Stimulated activated CD8-positive, alpha-beta memory T cell treated with anti-CD3 and anti-CD28 coated beads, Interleukin-12 subunit alpha, Interleukin-12 subunit beta, amount 100 ng/mL, for 1 hour (primary cell): ENCODE measurements at regions not wholly inside any gene's neighbourhood (a gene's known extent, or its start where the extent isn't known, plus 50 kb on each side); places are given as distances from the start of the nearest gene placed in this dataset.
"Not testable (repeated sequence)": the region's sequence is repeated elsewhere in the genome, so short reads cannot be mapped to it uniquely, and the experiment has no call there.

ENCODE experiments used
- DNase-seq: peaks from one replicate; pipeline ENCODE4 v3.0.0-alpha.2; 2020; ENCODE audit warnings: low read depth

- DNase-seq = no peak
These were observed 86.4 kb upstream of the TMEM45B start for GRCh38 chr11:129729216-129729615.

DNA sequence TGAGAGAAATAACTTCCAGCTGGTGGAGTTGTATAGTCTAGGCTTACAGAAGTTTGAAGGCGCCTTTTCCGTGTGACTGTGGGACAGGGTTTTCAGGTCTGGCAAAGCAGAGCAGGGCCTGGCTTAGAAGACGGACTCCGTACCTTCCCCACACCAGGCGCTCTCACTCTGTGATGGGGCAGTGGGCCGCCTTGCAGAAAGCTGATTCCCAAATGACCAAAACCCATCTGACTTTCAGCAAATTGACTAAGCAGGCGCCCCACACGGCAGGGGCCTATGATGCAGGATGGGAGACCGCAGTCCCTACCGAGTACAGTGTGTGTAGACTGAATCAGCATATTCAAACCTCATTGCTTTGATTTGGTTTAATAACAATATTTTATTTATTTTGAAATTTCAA lies 85.8 kb upstream of the TMEM45B start:
- DNase-seq = no peak

DNA sequence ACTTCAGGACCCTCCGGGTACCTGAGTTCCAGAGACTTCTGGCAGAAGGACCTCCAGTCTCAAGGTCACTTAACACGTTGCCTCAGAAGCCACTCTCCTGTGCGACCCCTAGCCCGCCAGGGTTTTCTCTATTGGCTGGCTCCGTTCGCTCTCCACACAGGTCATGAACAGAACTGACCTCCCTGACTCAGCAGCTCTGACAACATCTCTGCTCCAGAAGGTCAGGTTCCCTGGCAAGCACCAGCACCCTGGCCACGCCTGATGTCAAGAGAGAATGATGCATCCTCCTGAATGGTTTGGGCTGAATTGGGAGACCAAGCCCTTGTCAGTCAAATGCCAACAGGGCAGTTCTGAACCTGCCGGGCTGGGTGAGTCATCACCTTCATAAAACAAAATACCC lies 84.3 kb upstream of the TMEM45B start:
- DNase-seq = no peak

- no peak for DNase-seq
These were observed 82.7 kb upstream of the TMEM45B start for GRCh38 chr11:129732941-129733340.

- no peak for DNase-seq
These were observed 82.3 kb upstream of the TMEM45B start for GRCh38 chr11:129733384-129733783.

GRCh38 chr11:129733981-129734380 lies 81.7 kb upstream of the TMEM45B start:
- no peak for DNase-seq

DNA sequence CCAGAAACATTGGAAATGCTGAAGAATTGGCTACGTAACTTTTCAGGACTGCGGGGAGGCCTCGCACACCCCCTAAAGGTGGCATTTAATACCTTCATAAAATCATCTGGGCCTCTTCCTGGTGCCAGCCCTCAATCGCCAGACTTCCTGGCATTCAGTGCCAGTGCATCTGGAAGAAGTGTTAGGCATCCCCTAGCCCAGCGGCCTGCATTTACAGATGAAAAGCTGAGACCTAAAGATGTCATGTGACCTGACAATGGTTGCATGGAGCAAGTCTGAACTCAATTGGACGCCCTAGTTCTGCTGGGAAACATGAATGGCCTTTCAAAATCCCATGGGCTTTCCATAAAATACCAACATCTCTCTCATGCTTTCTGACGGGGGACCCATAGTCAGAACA lies 81.0 kb upstream of the TMEM45B start:
- DNase-seq = no peak

- no peak for DNase-seq
These were observed 77.8 kb upstream of the TMEM45B start for GRCh38 chr11:129737831-129738230.

- no peak for DNase-seq
These were observed 77.4 kb upstream of the TMEM45B start for GRCh38 chr11:129738242-129738641.

DNA sequence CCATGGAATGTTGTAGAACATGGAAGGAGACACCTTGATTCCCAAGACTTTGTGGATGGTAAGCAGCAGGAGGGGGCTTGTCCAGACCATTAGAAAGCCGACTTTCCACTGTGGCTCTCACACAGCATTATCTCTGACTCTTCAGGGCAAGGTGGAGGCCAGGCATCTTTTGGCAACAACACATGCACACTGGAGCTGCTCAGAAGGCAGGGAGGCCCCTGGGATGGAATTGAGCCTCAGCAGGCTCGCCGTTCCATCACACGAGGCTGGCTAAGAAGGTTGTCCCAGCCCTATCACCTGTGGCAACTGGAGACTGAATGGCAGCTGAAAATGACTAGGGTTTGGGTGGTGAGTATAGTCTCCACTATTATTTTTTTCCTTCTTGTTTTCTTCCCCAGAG lies 76.3 kb upstream of the TMEM45B start:
- no peak for DNase-seq

- DNase-seq = no peak
These were observed 75.4 kb upstream of the TMEM45B start for GRCh38 chr11:129740125-129740719.

DNA sequence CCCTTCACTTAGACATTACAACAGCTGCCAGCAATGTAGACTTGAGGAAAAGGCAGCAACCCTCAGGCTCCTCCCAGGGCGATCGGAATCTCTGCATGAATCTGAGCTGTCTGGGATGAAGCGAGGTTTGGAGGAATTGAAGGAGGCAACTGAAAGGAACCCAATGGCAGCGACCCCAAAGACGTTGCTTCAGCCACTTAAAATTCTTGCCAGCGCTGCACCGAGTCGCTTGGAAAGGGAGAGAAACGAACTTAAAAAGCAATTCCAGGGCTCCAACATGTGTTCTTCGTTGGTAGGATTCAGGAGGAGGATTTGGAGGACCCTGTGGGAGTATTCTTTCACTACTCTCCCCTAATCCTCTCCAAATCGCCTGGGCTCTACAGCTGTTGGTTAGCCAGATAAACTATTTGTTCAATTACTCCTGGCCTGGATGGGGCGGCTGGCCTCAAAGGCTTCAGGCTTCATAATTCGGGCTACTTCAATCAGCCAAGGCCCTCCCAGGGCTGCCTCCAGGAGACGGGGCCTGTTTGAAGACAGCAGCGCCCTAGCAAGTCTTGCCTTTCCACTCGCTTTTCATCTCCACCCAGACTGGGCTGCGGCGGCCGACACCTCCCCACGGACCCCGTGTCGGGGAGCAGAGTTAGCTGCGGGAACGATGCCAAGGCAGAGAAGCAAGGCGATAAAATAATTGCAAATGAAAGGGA lies 72.4 kb upstream of the TMEM45B start:
- no peak for DNase-seq

DNA sequence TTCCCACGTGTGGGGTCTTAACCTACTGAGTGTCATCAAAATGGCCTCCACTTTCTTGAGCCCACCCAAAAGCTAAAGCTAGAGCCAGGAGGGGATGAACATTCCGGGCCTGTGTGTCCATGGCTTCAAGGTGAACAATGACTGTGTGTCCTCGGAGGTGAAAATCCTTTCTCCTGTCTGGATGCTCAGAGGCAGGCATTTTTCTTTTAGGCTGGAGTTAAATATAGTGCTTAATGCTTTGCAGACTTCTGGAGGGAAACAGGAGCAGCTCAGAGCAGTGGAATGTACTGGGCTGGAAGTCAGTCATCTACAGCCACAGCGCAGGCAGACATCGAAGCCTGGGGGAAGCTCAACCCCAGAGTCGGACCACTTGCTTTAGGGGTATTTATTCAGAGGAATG lies 68.6 kb upstream of the TMEM45B start:
- DNase-seq = no peak

DNA sequence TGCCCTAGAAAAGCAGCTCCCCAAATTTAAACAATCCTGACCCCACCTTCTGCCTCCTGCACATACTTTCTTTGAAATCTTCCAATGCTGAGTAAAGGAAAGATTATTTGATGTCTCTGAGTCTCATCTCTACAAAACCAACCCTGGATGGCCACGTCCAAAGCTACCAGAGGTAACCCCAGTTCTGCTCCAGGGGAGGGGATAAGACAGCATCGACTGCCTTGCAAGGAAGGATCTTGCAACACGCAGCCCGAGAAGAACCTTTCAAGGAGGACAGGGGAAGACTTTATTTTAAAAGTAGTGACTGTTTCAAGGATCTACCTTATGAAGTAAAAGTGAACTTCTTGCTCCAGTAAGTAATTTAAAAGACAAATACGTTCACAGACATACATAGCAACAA lies 66.5 kb upstream of the TMEM45B start:
- no peak for DNase-seq

- DNase-seq = peak; percentile 63
These were observed 65.0 kb upstream of the TMEM45B start for GRCh38 chr11:129750343-129751292.

DNA sequence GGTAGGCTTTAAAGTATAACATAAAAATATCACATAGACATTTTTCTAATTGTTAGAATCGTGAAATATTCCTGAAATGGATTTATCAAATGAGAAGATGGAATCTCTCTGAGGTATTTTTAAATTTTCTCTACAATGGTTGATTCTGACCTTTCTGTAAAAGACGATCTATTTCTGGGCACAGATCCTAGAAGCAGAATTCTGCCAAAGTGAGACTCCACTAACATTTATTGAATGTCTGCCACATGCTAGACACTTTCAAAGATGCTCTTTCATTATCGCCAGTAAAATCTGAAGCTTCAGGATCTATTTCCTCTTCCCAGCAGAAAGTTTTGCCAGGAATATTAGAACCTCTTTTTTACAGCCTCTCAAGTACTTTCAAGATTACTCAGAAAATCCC lies 64.1 kb upstream of the TMEM45B start:
- no peak for DNase-seq

- not testable (repeated sequence) for DNase-seq
These were observed 52.1 kb upstream of the TMEM45B start for GRCh38 chr11:129763569-129763968.

DNA sequence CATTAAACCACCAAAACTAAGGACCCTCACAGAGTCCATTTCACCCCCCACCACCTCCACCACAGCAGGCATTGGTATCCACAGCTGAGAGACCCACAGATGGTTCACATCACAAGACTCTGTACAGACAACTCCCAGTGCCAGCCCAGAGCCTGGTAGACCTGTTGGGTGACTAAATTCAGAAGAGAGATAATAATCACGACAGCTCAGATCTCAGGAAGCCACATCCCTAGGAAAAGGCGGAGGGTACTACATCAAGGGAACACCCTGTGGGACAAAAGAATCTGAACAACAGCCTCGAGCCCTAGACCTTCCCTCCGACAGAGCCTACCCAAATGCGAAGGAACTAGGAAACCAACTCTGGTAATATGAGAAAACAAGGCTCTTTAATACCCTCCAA lies 51.4 kb upstream of the TMEM45B start:
- not testable (repeated sequence) for DNase-seq
